ENCODE measurements at regions not wholly inside any gene's neighbourhood (a gene's known extent, or its start where the extent isn't known, plus 50 kb on each side); places are given as distances from the start of the nearest gene placed in this dataset.

GRCh38 chr18:6625481-6625880 is 104.0 kb upstream of the ARHGAP28 start:
- WGBS, 5 donors = 51 to 69% (median 64%) methylated on average over 3 of the region's 3 CpGs
- H3K4me1 ChIP-seq = no peaks in the 10 kb centered on the region

GRCh38 chr18:6626457-6626856 is 103.1 kb upstream of the ARHGAP28 start:
- H3K27ac ChIP-seq = no peak overlapping the region
- intact Hi-C loops (cut with DNase I; ENCODE audit: low total_unique reads) = no loop called here
- no peaks in the 10 kb centered on the region for H3K4me1 ChIP-seq
- no peaks in the 10 kb centered on the region for H3K9me3 ChIP-seq
- H3K4me3 ChIP-seq = no peak overlapping the region
- no peaks in the 10 kb centered on the region for H3K36me3 ChIP-seq
- TF ChIP-seq POLR2A (IDR thresholded peaks at IDR 0.05) = no peak
- no peak for TF ChIP-seq POLR2AphosphoS5 (IDR thresholded peaks at IDR 0.05)
- TF ChIP-seq CTCF (IDR thresholded peaks at IDR 0.05 in 8 of 11, conservative IDR thresholded peaks at IDR 0.05 in 3 of 11) = no peak
- 68 to 83% (median 78%) methylated on average over 5 of the region's 5 CpGs for WGBS, 5 donors
- DNase-seq = no peak
- no peaks in the 10 kb centered on the region for H3K27me3 ChIP-seq (replicated peaks in 1 of 7)

More at GRCh38 chr18:6625481-6625880, 104.0 kb upstream of the ARHGAP28 start:
- no peaks in the 10 kb centered on the region for H3K27me3 ChIP-seq (replicated peaks in 1 of 7)
- H3K36me3 ChIP-seq = no peaks in the 10 kb centered on the region
- TF ChIP-seq POLR2A (IDR thresholded peaks at IDR 0.05) = no peak
- TF ChIP-seq POLR2AphosphoS5 (IDR thresholded peaks at IDR 0.05) = no peak
- TF ChIP-seq CTCF (IDR thresholded peaks at IDR 0.05 in 8 of 11, conservative IDR thresholded peaks at IDR 0.05 in 3 of 11) = no peak
- H3K4me3 ChIP-seq = no peak overlapping the region
- no peaks in the 10 kb centered on the region for H3K9me3 ChIP-seq
- intact Hi-C loops (cut with DNase I; ENCODE audit: low total_unique reads) = no loop called here
- no peak overlapping the region for H3K27ac ChIP-seq
- DNase-seq = no peak

GRCh38 chr18:6627645-6628044 is 101.9 kb upstream of the ARHGAP28 start:
- no peaks in the 10 kb centered on the region for H3K27me3 ChIP-seq (replicated peaks in 1 of 7)
- DNase-seq = no peak
- no peak overlapping the region for H3K4me3 ChIP-seq
- WGBS, 5 donors = 69 to 85% (median 79%) methylated on average over 4 of the region's 4 CpGs
- no peaks in the 10 kb centered on the region for H3K4me1 ChIP-seq
- no peaks in the 10 kb centered on the region for H3K36me3 ChIP-seq
- TF ChIP-seq POLR2A (IDR thresholded peaks at IDR 0.05) (no peak), CTCF (IDR thresholded peaks at IDR 0.05 in 8 of 11, conservative IDR thresholded peaks at IDR 0.05 in 3 of 11) (no peak), POLR2AphosphoS5 (IDR thresholded peaks at IDR 0.05) (no peak)
- no peak overlapping the region for H3K27ac ChIP-seq
- H3K9me3 ChIP-seq = peaks cover 0 to 6% (median 0%) of the 10 kb centered on the region in 8 donors
- intact Hi-C loops (cut with DNase I; ENCODE audit: low total_unique reads) = no loop called here

- peak overlapping the region in 1 of 8 donors; percentile 43 for H3K27ac ChIP-seq
- DNase-seq = no peak
- no peaks in the 10 kb centered on the region for H3K27me3 ChIP-seq (replicated peaks in 1 of 7)
- intact Hi-C loops (cut with DNase I; ENCODE audit: low total_unique reads) = no loop called here
- H3K9me3 ChIP-seq = peaks cover 0 to 6% (median 0%) of the 10 kb centered on the region in 8 donors
- H3K4me3 ChIP-seq = no peak overlapping the region
- no peaks in the 10 kb centered on the region for H3K4me1 ChIP-seq
- no peak for TF ChIP-seq POLR2AphosphoS5 (IDR thresholded peaks at IDR 0.05)
- no peak for TF ChIP-seq CTCF (IDR thresholded peaks at IDR 0.05 in 8 of 11, conservative IDR thresholded peaks at IDR 0.05 in 3 of 11)
- TF ChIP-seq POLR2A (IDR thresholded peaks at IDR 0.05) = no peak
- 58 to 78% (median 68%) methylated on average over 2 of the region's 2 CpGs for WGBS, 5 donors
- H3K36me3 ChIP-seq = no peaks in the 10 kb centered on the region
These were observed 101.3 kb upstream of the ARHGAP28 start for GRCh38 chr18:6628187-6628586.
